ENCODE measurements at regions not wholly inside any gene's neighbourhood (a gene's known extent, or its start where the extent isn't known, plus 50 kb on each side); places are given as distances from the start of the nearest gene placed in this dataset.

DNA sequence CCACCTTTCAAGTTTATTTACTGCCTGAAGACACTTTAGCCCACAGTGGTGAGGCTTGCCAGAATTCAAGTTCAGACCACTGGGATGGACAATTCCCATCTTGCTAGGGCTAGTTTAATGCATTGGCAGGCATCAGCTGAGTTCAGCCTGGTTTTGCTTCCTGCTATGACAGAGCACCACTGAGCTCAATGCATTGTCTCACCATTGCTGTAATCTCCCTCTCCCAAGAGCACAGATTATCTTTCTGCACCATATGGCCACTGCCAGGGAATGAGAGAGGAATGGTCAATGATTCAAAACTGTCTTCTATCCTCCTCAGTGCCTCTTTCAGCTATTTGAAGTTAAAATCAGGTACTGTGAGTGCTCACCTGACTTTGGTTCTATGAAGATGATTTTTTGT is 160.8 kb downstream of the XPNPEP1 start:
- TF ChIP-seq, protein P1, sequence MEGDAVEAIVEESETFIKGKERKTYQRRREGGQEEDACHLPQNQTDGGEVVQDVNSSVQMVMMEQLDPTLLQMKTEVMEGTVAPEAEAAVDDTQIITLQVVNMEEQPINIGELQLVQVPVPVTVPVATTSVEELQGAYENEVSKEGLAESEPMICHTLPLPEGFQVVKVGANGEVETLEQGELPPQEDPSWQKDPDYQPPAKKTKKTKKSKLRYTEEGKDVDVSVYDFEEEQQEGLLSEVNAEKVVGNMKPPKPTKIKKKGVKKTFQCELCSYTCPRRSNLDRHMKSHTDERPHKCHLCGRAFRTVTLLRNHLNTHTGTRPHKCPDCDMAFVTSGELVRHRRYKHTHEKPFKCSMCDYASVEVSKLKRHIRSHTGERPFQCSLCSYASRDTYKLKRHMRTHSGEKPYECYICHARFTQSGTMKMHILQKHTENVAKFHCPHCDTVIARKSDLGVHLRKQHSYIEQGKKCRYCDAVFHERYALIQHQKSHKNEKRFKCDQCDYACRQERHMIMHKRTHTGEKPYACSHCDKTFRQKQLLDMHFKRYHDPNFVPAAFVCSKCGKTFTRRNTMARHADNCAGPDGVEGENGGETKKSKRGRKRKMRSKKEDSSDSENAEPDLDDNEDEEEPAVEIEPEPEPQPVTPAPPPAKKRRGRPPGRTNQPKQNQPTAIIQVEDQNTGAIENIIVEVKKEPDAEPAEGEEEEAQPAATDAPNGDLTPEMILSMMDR (conservative IDR thresholded peaks at IDR 0.05; ENCODE audit: low read length): no peak
- TF ChIP-seq EZH2phosphoT487 (IDR thresholded peaks at IDR 0.05; ENCODE audit: borderline replicate concordance): no peak

Data from Loucy (cell line).